PC-3 (cell line): ENCODE measurements at regions not wholly inside any gene's neighbourhood (a gene's known extent, or its start where the extent isn't known, plus 50 kb on each side); places are given as distances from the start of the nearest gene placed in this dataset.

Source experiments
- ATAC-seq: fragments of 200-7000 bp; cut with Tn5 transposase; 2 replicates; pipeline ENCODE4 v1.9.1; 2020; ENCODE audit warnings: mild to moderate bottlenecking, moderate library complexity
- BruUV-seq: library from RNA; stranded (reverse); fragments of 400-500 nt; replicated peaks from 2 replicates; lab custom pipeline; 2021; lab: Mats Ljungman, UMichigan
- CTCF ChIA-PET: fragments of 300-600 bp; sonication (Branson Sonifier 250); formaldehyde crosslinking; loops from one replicate; lab custom pipeline; 2022; ENCODE audit warnings: antibody characterized with exemption; lab: Charles Lee
- POLR2A ChIA-PET: fragments of 300-600 bp; sonication (Branson Sonifier 250); formaldehyde crosslinking; loops from one replicate; lab custom pipeline; 2022; ENCODE audit warnings: antibody characterized with exemption; ENCODE audit not compliant: unreplicated experiment; lab: Charles Lee
- DNase-seq: peaks from one replicate; pipeline ENCODE4 v3.0.0-alpha.2; 2015
- H2AFZ ChIP-seq: fragments of 300-600 bp; sonication (generic); 2 replicates; pipeline ENCODE4 v1.6.0; 2016; ENCODE audit warnings: antibody characterized with exemption, low read length
- H3F3A ChIP-seq: fragments of 300-600 bp; sonication (generic); one replicate; pipeline ENCODE4 v1.6.0; 2017; ENCODE audit warnings: antibody characterized with exemption, low read length, control low read depth, mild to moderate bottlenecking; ENCODE audit not compliant: unreplicated experiment
- H3K27ac ChIP-seq: fragments of 300-600 bp; sonication (generic); 2 replicates; pipeline ENCODE4 v1.5.1; 2016; ENCODE audit warnings: mild to moderate bottlenecking, low read length
- H3K27me3 ChIP-seq: fragments of 300-600 bp; sonication (generic); 2 replicates; pipeline ENCODE4 v1.6.1; 2016; ENCODE audit warnings: low read length, mixed read lengths
- H3K36me3 ChIP-seq: fragments of 300-600 bp; sonication (generic); 2 replicates; pipeline ENCODE4 v1.6.1; 2016; ENCODE audit warnings: low read depth, mixed run types, low read length, mixed read lengths
- H3K4me1 ChIP-seq: fragments of 300-600 bp; sonication (generic); 2 replicates; pipeline ENCODE4 v1.5.1; 2016; ENCODE audit warnings: low read length; ENCODE audit not compliant: insufficient read depth
- H3K4me2 ChIP-seq: fragments of 300-600 bp; sonication (generic); 2 replicates; pipeline ENCODE4 v1.6.0; 2016; ENCODE audit warnings: low read length
- H3K4me3 ChIP-seq: fragments of 300-600 bp; sonication (generic); 2 replicates; pipeline ENCODE4 v1.5.1; 2016; ENCODE audit warnings: mild to moderate bottlenecking, low read length, mixed read lengths
- H3K79me2 ChIP-seq: fragments of 300-600 bp; sonication (generic); 2 replicates; pipeline ENCODE4 v1.6.1; 2017; ENCODE audit warnings: low read length, mixed read lengths
- H3K9ac ChIP-seq: fragments of 300-600 bp; sonication (generic); 2 replicates; pipeline ENCODE4 v1.6.0; 2016; ENCODE audit warnings: mild to moderate bottlenecking, low read length
- H3K9me2 ChIP-seq: fragments of 300-600 bp; sonication (generic); replicated peaks from 2 replicates; pipeline ENCODE4 v1.6.1; 2016; ENCODE audit warnings: mixed run types, low read length, mixed read lengths
- H3K9me3 ChIP-seq: fragments of 300-600 bp; sonication (generic); 2 replicates; pipeline ENCODE4 v1.6.1; 2016; ENCODE audit warnings: low read length, mixed read lengths
- H4K20me1 ChIP-seq: fragments of 300-600 bp; sonication (generic); 2 replicates; pipeline ENCODE4 v1.6.1; 2016; ENCODE audit warnings: low read length, mixed read lengths
- CTCF ChIP-seq: fragments of 300-600 bp; sonication (generic); conservative IDR thresholded peaks from 2 replicates; pipeline ENCODE4 v1.5.1; 2017; ENCODE audit warnings: antibody characterized with exemption, low read depth, mild to moderate bottlenecking, low read length
- EZH2 ChIP-seq: fragments of 300-600 bp; sonication (generic); IDR thresholded peaks from one replicate; pipeline ENCODE4 v1.6.1; 2017; ENCODE audit warnings: antibody characterized with exemption, mild to moderate bottlenecking, low read length; ENCODE audit not compliant: unreplicated experiment
- EZH2phosphoT487 ChIP-seq: fragments of 300-600 bp; sonication (generic); IDR thresholded peaks from 2 replicates; pipeline ENCODE4 v1.6.1; 2018; ENCODE audit warnings: mild to moderate bottlenecking, antibody characterized with exemption, low read length, borderline replicate concordance
- intact Hi-C: fragments of 100-400 bp; cut with micrococcal nuclease; formaldehyde crosslinking; loops from 2 replicates; pipeline ENCODE4 v1.9.0; 2023

GRCh38 chr19:28641395-28641794, 571.6 kb downstream of the UQCRFS1 start:
- H3K9ac ChIP-seq = no peak overlapping the region
- DNase-seq (no peak), ATAC-seq (no peak)
- H3F3A ChIP-seq = no peaks in the 10 kb centered on the region
- no peak overlapping the region for H3K4me3 ChIP-seq
- H3K36me3 ChIP-seq = no peaks in the 10 kb centered on the region
- intact Hi-C loops = no loop called here
- H4K20me1 ChIP-seq = no peaks in the 10 kb centered on the region
- no peak overlapping the region for H3K4me2 ChIP-seq
- H3K79me2 ChIP-seq = no peaks in the 10 kb centered on the region
- H3K9me3 ChIP-seq = no peaks in the 10 kb centered on the region
- ChIA-PET CTCF (no interaction called here), POLR2A (no interaction called here)
- H2AFZ ChIP-seq = no peak overlapping the region
- no peaks in the 10 kb centered on the region for H3K4me1 ChIP-seq
- no peaks in the 10 kb centered on the region for H3K9me2 ChIP-seq
- BruUV-seq = no TSS peak
- no peak for TF ChIP-seq EZH2
- no peak for TF ChIP-seq EZH2phosphoT487
- TF ChIP-seq CTCF = no peak
- H3K27me3 ChIP-seq = no peaks in the 10 kb centered on the region
- H3K27ac ChIP-seq = no peak overlapping the region

- DNase-seq = no peak
- H3K27me3 ChIP-seq = no peaks in the 10 kb centered on the region
- no peak overlapping the region for H3K4me2 ChIP-seq
- H3K9ac ChIP-seq = no peak overlapping the region
- H3K9me2 ChIP-seq = no peaks in the 10 kb centered on the region
- BruUV-seq = no TSS peak
- no peak overlapping the region for H3K27ac ChIP-seq
- no peaks in the 10 kb centered on the region for H3K4me1 ChIP-seq
- no peaks in the 10 kb centered on the region for H4K20me1 ChIP-seq
- no peaks in the 10 kb centered on the region for H3K9me3 ChIP-seq
- ChIA-PET POLR2A (no interaction called here), CTCF (no interaction called here)
- no peaks in the 10 kb centered on the region for H3F3A ChIP-seq
- no peaks in the 10 kb centered on the region for H3K36me3 ChIP-seq
- no peak for ATAC-seq
- TF ChIP-seq EZH2phosphoT487 (no peak), EZH2 (no peak), CTCF (no peak)
- no peaks in the 10 kb centered on the region for H3K79me2 ChIP-seq
- intact Hi-C loops = no loop called here
- no peak overlapping the region for H2AFZ ChIP-seq
- H3K4me3 ChIP-seq = no peak overlapping the region
Measured at GRCh38 chr19:28640506-28640905, 572.4 kb downstream of the UQCRFS1 start.

GRCh38 chr19:28638445-28638844, 574.5 kb downstream of the UQCRFS1 start:
- BruUV-seq = no TSS peak
- POLR2A ChIA-PET = no interaction called here
- CTCF ChIA-PET = no interaction called here
- Histone ChIP-seq H3K4me2 (no peak overlapping the region), H3K4me3 (no peak overlapping the region), H4K20me1 (no peaks in the 10 kb centered on the region), H3K9me2 (no peaks in the 10 kb centered on the region), H3K9me3 (no peaks in the 10 kb centered on the region), H3K27me3 (no peaks in the 10 kb centered on the region), H3K36me3 (no peaks in the 10 kb centered on the region), H3K4me1 (no peaks in the 10 kb centered on the region), H3K9ac (no peak overlapping the region), H3K27ac (no peak overlapping the region), H3K79me2 (no peaks in the 10 kb centered on the region), H2AFZ (no peak overlapping the region), H3F3A (no peaks in the 10 kb centered on the region)
- TF ChIP-seq EZH2 = no peak
- TF ChIP-seq EZH2phosphoT487 = no peak
- TF ChIP-seq CTCF = no peak
- DNase-seq (no peak), ATAC-seq (no peak)
- intact Hi-C loops = no loop called here
